H1 (cell line): ENCODE measurements at regions not wholly inside any gene's neighbourhood (a gene's known extent, or its start where the extent isn't known, plus 50 kb on each side); places are given as distances from the start of the nearest gene placed in this dataset.

ENCODE experiments used
- CTCF ChIA-PET: fragments of 300-600 bp; sonication (Branson Sonifier 250); formaldehyde crosslinking; loops from one replicate; lab custom pipeline; 2021; ENCODE audit not compliant: partially characterized antibody; lab: Charles Lee
- POLR2A ChIA-PET: fragments of 300-600 bp; sonication (Branson Sonifier 250); formaldehyde crosslinking; loops from one replicate; lab custom pipeline; 2021; ENCODE audit warnings: inconsistent platforms; ENCODE audit not compliant: partially characterized antibody; lab: Charles Lee
- DNase-seq, 2 experiments: peaks; one replicate each; pipeline versions ENCODE4 v3.0.0 to v3.0.0-alpha.2; 2010 to 2022; ENCODE audit warnings: low spot score in 2 of 2, low read depth in 1 of 2, mixed read lengths in 1 of 2
- FAIRE-seq: peaks from 2 replicates; lab custom pipeline; 2011; peaks lifted over from hg19 to GRCh38; lab: Jason Lieb, UNC
- H2AFZ ChIP-seq: 2 replicates; pipeline ENCODE4 v1.8.1; 2012; ENCODE audit warnings: low read length, inconsistent platforms
- H2AK5ac ChIP-seq: 2 replicates; pipeline ENCODE4 v1.6.1; 2013; ENCODE audit warnings: low read depth, low read length
- H2BK120ac ChIP-seq: replicated peaks from 2 replicates; pipeline ENCODE3; 2013; ENCODE audit warnings: low read depth, low read length, inconsistent platforms
- H2BK12ac ChIP-seq: 2 replicates; pipeline ENCODE4 v1.6.1; 2013; ENCODE audit warnings: low read depth, low read length
- H2BK15ac ChIP-seq: 2 replicates; pipeline ENCODE4 v1.6.1; 2013; ENCODE audit warnings: low read length
- H2BK20ac ChIP-seq: 2 replicates; pipeline ENCODE4 v1.6.1; 2013; ENCODE audit warnings: low read length
- H2BK5ac ChIP-seq: 2 replicates; pipeline ENCODE4 v1.6.1; 2013; ENCODE audit warnings: low read depth, low read length
- H3K14ac ChIP-seq: 2 replicates; pipeline ENCODE4 v1.6.1; 2013; ENCODE audit warnings: inconsistent platforms; ENCODE audit not compliant: insufficient read length
- H3K18ac ChIP-seq: 2 replicates; pipeline ENCODE4 v1.6.1; 2013; ENCODE audit warnings: low read length; ENCODE audit errors: extremely low read depth
- H3K23ac ChIP-seq: 2 replicates; pipeline ENCODE4 v1.6.1; 2013; ENCODE audit warnings: inconsistent platforms; ENCODE audit not compliant: insufficient read length
- H3K23me2 ChIP-seq: 2 replicates; pipeline ENCODE4 v1.6.1; 2013; ENCODE audit warnings: low read depth, low read length
- H3K27ac ChIP-seq: 2 replicates; pipeline ENCODE4 v1.6.1; 2011; ENCODE audit warnings: low read depth, low read length, inconsistent platforms
- H3K27me3 ChIP-seq, 4 experiments: replicated peaks in 1 of 4; 1 replicate in 1 of 4; 2 replicates in 3 of 4; pipeline versions ENCODE4 v1.6.1 to v1.8.1; 2011 to 2013; ENCODE audit warnings: low read length in 3 of 4, mild to moderate bottlenecking in 3 of 4, inconsistent platforms in 2 of 4, mixed read lengths in 2 of 4, moderate library complexity in 1 of 4; ENCODE audit not compliant: control insufficient read depth in 3 of 4, insufficient read depth in 3 of 4; ENCODE audit errors: extremely low read depth in 1 of 4
- H3K36me3 ChIP-seq, 4 experiments: 2 replicates each; pipeline versions ENCODE4 v1.6.1 to v1.8.1; 2011 to 2013; ENCODE audit warnings: mild to moderate bottlenecking in 4 of 4, low read length in 3 of 4, moderate library complexity in 2 of 4, control low read depth in 1 of 4, inconsistent platforms in 1 of 4; ENCODE audit not compliant: insufficient read depth in 4 of 4, control insufficient read depth in 2 of 4
- H3K4ac ChIP-seq: replicated peaks from 2 replicates; pipeline ENCODE3; 2013; ENCODE audit warnings: low read length, low read depth, mixed read lengths, inconsistent platforms; ENCODE audit not compliant: insufficient read length
- H3K4me1 ChIP-seq, 4 experiments: replicated peaks in 1 of 4; 1 replicate in 1 of 4; 2 replicates in 3 of 4; pipeline versions ENCODE4 v1.6.1 to v1.8.1; 2011 to 2013; ENCODE audit warnings: low read length in 3 of 4, inconsistent platforms in 2 of 4, mixed read lengths in 1 of 4; ENCODE audit not compliant: insufficient read depth in 4 of 4, control insufficient read depth in 3 of 4
- H3K4me2 ChIP-seq, 2 experiments: 2 replicates each; pipeline versions ENCODE4 v1.6.1 to v1.8.1; 2011 to 2013; ENCODE audit warnings: low read depth in 2 of 2, low read length in 2 of 2, control low read depth in 1 of 2, inconsistent platforms in 1 of 2, mild to moderate bottlenecking in 1 of 2; ENCODE audit not compliant: insufficient read depth in 1 of 2
- H3K4me3 ChIP-seq, 4 experiments: fragments of 200-600, 300-600 bp in 1 of 4; sonication (generic), shearing (Covaris generic), sonication (Bioruptor Twin) in 1 of 4; 2 replicates each; pipeline versions ENCODE4 v1.5.1 to v1.8.1; 2011 to 2016; ENCODE audit warnings: low read length in 4 of 4, low read depth in 3 of 4, control low read depth in 2 of 4, inconsistent platforms in 2 of 4, mild to moderate bottlenecking in 2 of 4, mixed read lengths in 1 of 4, moderate library complexity in 1 of 4; ENCODE audit not compliant: insufficient read depth in 2 of 4; ENCODE audit errors: extremely low read depth in 1 of 4
- H3K56ac ChIP-seq: replicated peaks from 2 replicates; pipeline ENCODE3; 2013; ENCODE audit warnings: low read depth, mild to moderate bottlenecking, mixed read lengths, low read length, inconsistent platforms; ENCODE audit not compliant: insufficient read length
- H3K79me1 ChIP-seq: 2 replicates; pipeline ENCODE4 v1.6.1; 2013; ENCODE audit warnings: low read depth, low read length, control low read depth
- H3K79me2 ChIP-seq, 2 experiments: 2 replicates each; pipeline versions ENCODE4 v1.6.1 to v1.8.1; 2012 to 2013; ENCODE audit warnings: low read length in 2 of 2, mild to moderate bottlenecking in 2 of 2, inconsistent platforms in 1 of 2; ENCODE audit not compliant: insufficient read depth in 2 of 2, control insufficient read depth in 1 of 2
- H3K9ac ChIP-seq, 4 experiments: replicated peaks in 1 of 4; 1 replicate in 1 of 4; 2 replicates in 3 of 4; pipeline versions ENCODE4 v1.6.1 to v1.8.1; 2011 to 2013; ENCODE audit warnings: low read depth in 3 of 4, low read length in 3 of 4, control low read depth in 2 of 4, mild to moderate bottlenecking in 2 of 4, moderate library complexity in 2 of 4, inconsistent platforms in 1 of 4; ENCODE audit errors: extremely low read depth in 1 of 4
- H3K9me3 ChIP-seq, 2 experiments: 2 replicates each; pipeline versions ENCODE4 v1.6.1 to v1.8.1; 2012 to 2013; ENCODE audit warnings: mild to moderate bottlenecking in 2 of 2, moderate library complexity in 2 of 2, control low read depth in 1 of 2, inconsistent platforms in 1 of 2, low read depth in 1 of 2, low read length in 1 of 2, mixed read lengths in 1 of 2; ENCODE audit not compliant: insufficient read depth in 2 of 2
- H4K20me1 ChIP-seq, 2 experiments: replicated peaks in 1 of 2; 2 replicates each; pipeline versions ENCODE3 to v1.8.1; 2011 to 2013; ENCODE audit warnings: inconsistent platforms in 2 of 2, low read length in 2 of 2, mild to moderate bottlenecking in 1 of 2; ENCODE audit not compliant: insufficient read depth in 2 of 2, control insufficient read depth in 1 of 2
- H4K5ac ChIP-seq: 2 replicates; pipeline ENCODE4 v1.6.1; 2013; ENCODE audit warnings: low read length, low read depth, mixed read lengths, inconsistent platforms; ENCODE audit not compliant: insufficient read length
- H4K8ac ChIP-seq: 2 replicates; pipeline ENCODE4 v1.8.0; 2013; ENCODE audit warnings: mild to moderate bottlenecking, moderate library complexity, low read length, inconsistent platforms; ENCODE audit not compliant: insufficient read depth; ENCODE audit errors: extremely low read depth
- H4K91ac ChIP-seq: replicated peaks from 2 replicates; pipeline ENCODE3; 2013; ENCODE audit warnings: low read length, mixed read lengths, inconsistent platforms; ENCODE audit not compliant: insufficient read length
- RAD21 ChIP-seq, 2 experiments: IDR thresholded peaks in 1 of 2; conservative IDR thresholded peaks in 1 of 2; 2 replicates each; pipeline ENCODE4 v1.6.1; 2011; ENCODE audit warnings: low read depth in 2 of 2, low read length in 2 of 2, improper control_type of control experiment in 1 of 2, inconsistent platforms in 1 of 2, mild to moderate bottlenecking in 1 of 2, moderate library complexity in 1 of 2
- TAF1 ChIP-seq: IDR thresholded peaks from 2 replicates; pipeline ENCODE4 v1.6.1; 2011; ENCODE audit warnings: mild to moderate bottlenecking, low read depth, low read length
- WGBS, 2 experiments: shearing (Covaris generic) in 1 of 2; methylation state at CpG; one replicate each; pipeline versions ENCODE4 v1.1.6 to v1.1.7; 2013 to 2015; ENCODE audit warnings: low lambda C conversion rate in 2 of 2, mixed read lengths in 2 of 2, inconsistent platforms in 1 of 2, low coverage in 1 of 2, missing lambda C conversion rate in 1 of 2; ENCODE audit not compliant: insufficient replicate concordance in 2 of 2, insufficient coverage in 1 of 2, insufficient read length in 1 of 2; ENCODE audit errors: extremely low coverage in 1 of 2, missing lambda C conversion rate in 1 of 2; 5-methylcytosine and 5-hydroxymethylcytosine counted together

DNA sequence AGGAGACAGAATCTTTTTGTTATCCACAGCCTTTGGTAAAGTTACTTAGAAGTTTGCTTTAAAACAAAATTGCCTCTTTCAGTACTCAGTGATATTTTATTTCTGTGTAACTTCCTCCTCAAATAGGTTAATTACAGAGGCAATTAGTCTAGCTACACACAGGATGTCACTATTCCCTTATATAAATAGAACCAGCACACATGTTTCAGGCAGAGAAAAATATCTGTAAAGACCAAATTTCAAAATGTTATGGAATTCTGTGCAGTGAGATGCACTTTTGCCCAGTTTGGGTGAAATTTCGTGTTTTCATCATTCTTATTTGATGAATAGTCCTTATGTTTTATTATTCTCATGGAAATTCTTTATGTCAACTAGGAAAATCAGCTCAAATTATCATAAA, 410.6 kb upstream of the SOX5 start:
- CTCF ChIA-PET, result interaction anchor here (0.6 to 1.4 kb wide), 3 partner anchors 18 to 419 kb away, joined by 3 to 10 read pairs (median 3); no protein-coding TSS in a partner anchor
- DNase-seq, result no peak
- Histone ChIP-seq H2BK120ac (no peak overlapping the region), H3K9me3 (no peaks in the 10 kb centered on the region), H2BK20ac (no peak overlapping the region), H3K56ac (no peak overlapping the region), H3K4me1 (peaks cover 0 to 2% (median 1%) of the 10 kb centered on the region in 4 experiments; a peak in 2 of 7 replicates), H3K9ac (no peak overlapping the region), H3K36me3 (no peaks in the 10 kb centered on the region), H4K20me1 (no peaks in the 10 kb centered on the region), H3K27me3 (no peaks in the 10 kb centered on the region), H4K8ac (no peak overlapping the region), H3K4ac (no peak overlapping the region), H2AFZ (no peak overlapping the region), H3K23me2 (no peaks in the 10 kb centered on the region), H2AK5ac (no peak overlapping the region), H3K14ac (no peak overlapping the region), H4K91ac (no peak overlapping the region), H3K79me1 (no peaks in the 10 kb centered on the region), H3K18ac (no peak overlapping the region), H3K4me2 (no peak overlapping the region), H2BK5ac (no peak overlapping the region), H4K5ac (no peak overlapping the region), H3K79me2 (no peaks in the 10 kb centered on the region), H3K23ac (no peak overlapping the region), H3K27ac (no peak overlapping the region), H2BK15ac (no peak overlapping the region), H3K4me3 (no peak overlapping the region), H2BK12ac (no peak overlapping the region)
- 73% methylated on average over 1 of the region's 1 CpG; no CpG with 5 or more reads in 1 of the 2 experiments for WGBS, 2 experiments
- no peak for TF ChIP-seq TAF1
- 0 out of 4 replicates have a peak, but pooled peaks of 1 of the 2 experiments have one; percentile 4 for TF ChIP-seq RAD21 (IDR thresholded peaks at IDR 0.05 in 1 of 2, conservative IDR thresholded peaks at IDR 0.05 in 1 of 2; ENCODE audit: low read depth in 2 of 2, low read length in 2 of 2)
- POLR2A ChIA-PET, result no interaction called here
- no peak for FAIRE-seq
